AG09309 (cell line): ENCODE measurements at regions not wholly inside any gene's neighbourhood (a gene's known extent, or its start where the extent isn't known, plus 50 kb on each side); places are given as distances from the start of the nearest gene placed in this dataset.
"Not testable (repeated sequence)": the region's sequence is repeated elsewhere in the genome, so short reads cannot be mapped to it uniquely, and the experiment has no call there.

ENCODE experiments used
- DNase-seq: peaks from one replicate; pipeline ENCODE4 v3.0.0-alpha.2; 2010; ENCODE audit warnings: low read depth
- H3K4me3 ChIP-seq: 2 replicates; pipeline ENCODE4 v1.5.1; 2011; ENCODE audit warnings: mild to moderate bottlenecking, low read depth, low read length, moderate library complexity; ENCODE audit not compliant: control insufficient read depth
- CTCF ChIP-seq: IDR thresholded peaks from 2 replicates; pipeline ENCODE4 v1.5.1; 2011; ENCODE audit warnings: mild to moderate bottlenecking, low read depth, low read length, inconsistent platforms; ENCODE audit not compliant: insufficient read depth, control insufficient read depth; ENCODE audit errors: missing control alignments

- no peak overlapping the region for H3K4me3 ChIP-seq
- DNase-seq: no peak
Measured at GRCh38 chr13:31385540-31385939, 185.8 kb downstream of the B3GLCT start.

GRCh38 chr13:31394506-31394905 lies 194.7 kb downstream of the B3GLCT start:
- TF ChIP-seq CTCF: no peak
- H3K4me3 ChIP-seq: no peak overlapping the region

More at GRCh38 chr13:31385540-31385939, 185.8 kb downstream of the B3GLCT start:
- no peak for TF ChIP-seq CTCF

GRCh38 chr13:31395090-31395489 lies 195.3 kb downstream of the B3GLCT start:
- no peak for DNase-seq
- no peak for TF ChIP-seq CTCF
- no peak overlapping the region for H3K4me3 ChIP-seq

More at GRCh38 chr13:31394506-31394905, 194.7 kb downstream of the B3GLCT start:
- no peak for DNase-seq

- H3K4me3 ChIP-seq: no peak overlapping the region
Measured at GRCh38 chr13:31399690-31400089, 199.9 kb downstream of the B3GLCT start.

GRCh38 chr13:31403711-31404110 lies 203.9 kb downstream of the B3GLCT start:
- not testable (repeated sequence) for DNase-seq, H3K4me3 ChIP-seq

More at GRCh38 chr13:31399690-31400089, 199.9 kb downstream of the B3GLCT start:
- TF ChIP-seq CTCF: no peak
- DNase-seq: no peak

GRCh38 chr13:31408927-31409326 lies 209.2 kb downstream of the B3GLCT start:
- no peak for TF ChIP-seq CTCF
- no peak for DNase-seq
- H3K4me3 ChIP-seq: no peak overlapping the region

GRCh38 chr13:31409678-31410356 lies 210.0 kb downstream of the B3GLCT start:
- no peak for DNase-seq
- H3K4me3 ChIP-seq: no peak overlapping the region
- TF ChIP-seq CTCF: peak; percentile 32
